Dendritic cell treated with granulocyte-macrophage colony-stimulating factor and Interleukin-4, amounts not matched to agents 40 ng/mL and 50 ng/mL, for 4 days (primary cell): ENCODE measurements at regions not wholly inside any gene's neighbourhood (a gene's known extent, or its start where the extent isn't known, plus 50 kb on each side); places are given as distances from the start of the nearest gene placed in this dataset.
"Not testable (repeated sequence)": the region's sequence is repeated elsewhere in the genome, so short reads cannot be mapped to it uniquely, and the experiment has no call there.

ENCODE experiments used
- H3K27ac Mint-ChIP-seq: one replicate; pipeline ENCODE4 v1.8.0; 2022; ENCODE audit warnings: mild to moderate bottlenecking, mixed read lengths
- H3K27me3 Mint-ChIP-seq: one replicate; pipeline ENCODE4 v1.8.0; 2022; ENCODE audit warnings: mild to moderate bottlenecking, mixed read lengths
- H3K36me3 Mint-ChIP-seq: one replicate; pipeline ENCODE4 v1.8.0; 2022; ENCODE audit warnings: low read depth, mixed read lengths
- H3K4me1 Mint-ChIP-seq: one replicate; pipeline ENCODE4 v1.8.0; 2022; ENCODE audit warnings: low read depth, mixed read lengths
- H3K4me3 Mint-ChIP-seq: one replicate; pipeline ENCODE4 v1.8.0; 2022; ENCODE audit warnings: mild to moderate bottlenecking, moderate library complexity, mixed read lengths
- H3K9me3 Mint-ChIP-seq: one replicate; pipeline ENCODE4 v1.8.0; 2022; ENCODE audit warnings: mixed read lengths
- intact Hi-C: fragments of 100-400 bp; cut with micrococcal nuclease; formaldehyde crosslinking; loops from one replicate; pipeline ENCODE4 v1.15.0; 2022

- Mint-ChIP-seq H3K27me3 (no peaks in the 10 kb centered on the region), H3K4me1 (no peaks in the 10 kb centered on the region), H3K27ac (no peak overlapping the region), H3K9me3 (no peaks in the 10 kb centered on the region), H3K36me3 (no peaks in the 10 kb centered on the region), H3K4me3 (no peak overlapping the region)
- intact Hi-C loops = no loop called here
These were observed 256.2 kb upstream of the IRAK1BP1 start for GRCh38 chr6:78611102-78611620.

- intact Hi-C loops = no loop called here
- Mint-ChIP-seq H3K27me3 (no peaks in the 10 kb centered on the region), H3K4me3 (no peak overlapping the region)
These were observed 255.4 kb upstream of the IRAK1BP1 start for GRCh38 chr6:78611886-78612480.

GRCh38 chr6:78614961-78615360 lies 252.4 kb upstream of the IRAK1BP1 start:
- no peaks in the 10 kb centered on the region for H3K9me3 Mint-ChIP-seq
- intact Hi-C loops = no loop called here
- H3K4me1 Mint-ChIP-seq = no peaks in the 10 kb centered on the region
- H3K36me3 Mint-ChIP-seq = no peaks in the 10 kb centered on the region
- H3K4me3 Mint-ChIP-seq = no peak overlapping the region
- no peaks in the 10 kb centered on the region for H3K27me3 Mint-ChIP-seq
- H3K27ac Mint-ChIP-seq = no peak overlapping the region

More at GRCh38 chr6:78611886-78612480, 255.4 kb upstream of the IRAK1BP1 start:
- no peaks in the 10 kb centered on the region for H3K9me3 Mint-ChIP-seq
- H3K36me3 Mint-ChIP-seq = no peaks in the 10 kb centered on the region
- no peaks in the 10 kb centered on the region for H3K4me1 Mint-ChIP-seq
- no peak overlapping the region for H3K27ac Mint-ChIP-seq

GRCh38 chr6:78615430-78615904 lies 251.9 kb upstream of the IRAK1BP1 start:
- intact Hi-C loops = no loop called here
- H3K36me3 Mint-ChIP-seq = no peaks in the 10 kb centered on the region
- no peaks in the 10 kb centered on the region for H3K27me3 Mint-ChIP-seq
- H3K4me3 Mint-ChIP-seq = no peak overlapping the region
- H3K9me3 Mint-ChIP-seq = no peaks in the 10 kb centered on the region
- no peak overlapping the region for H3K27ac Mint-ChIP-seq
- H3K4me1 Mint-ChIP-seq = no peaks in the 10 kb centered on the region

GRCh38 chr6:78618970-78619369 lies 248.4 kb upstream of the IRAK1BP1 start:
- no peak overlapping the region for H3K4me3 Mint-ChIP-seq
- no peaks in the 10 kb centered on the region for H3K9me3 Mint-ChIP-seq
- intact Hi-C loops = no loop called here

GRCh38 chr6:78623554-78623953 lies 243.8 kb upstream of the IRAK1BP1 start:
- no peaks in the 10 kb centered on the region for H3K27me3 Mint-ChIP-seq
- no peak overlapping the region for H3K4me3 Mint-ChIP-seq
- H3K9me3 Mint-ChIP-seq = no peaks in the 10 kb centered on the region
- H3K4me1 Mint-ChIP-seq = no peaks in the 10 kb centered on the region
- no peak overlapping the region for H3K27ac Mint-ChIP-seq
- H3K36me3 Mint-ChIP-seq = no peaks in the 10 kb centered on the region
- intact Hi-C loops = no loop called here

More at GRCh38 chr6:78618970-78619369, 248.4 kb upstream of the IRAK1BP1 start:
- Mint-ChIP-seq H3K27me3 (no peaks in the 10 kb centered on the region), H3K27ac (no peak overlapping the region), H3K36me3 (no peaks in the 10 kb centered on the region), H3K4me1 (no peaks in the 10 kb centered on the region)

GRCh38 chr6:78629154-78629721 lies 238.1 kb upstream of the IRAK1BP1 start:
- no peak overlapping the region for H3K27ac Mint-ChIP-seq
- no peak overlapping the region for H3K4me3 Mint-ChIP-seq
- no peaks in the 10 kb centered on the region for H3K36me3 Mint-ChIP-seq
- intact Hi-C loops = no loop called here
- no peaks in the 10 kb centered on the region for H3K9me3 Mint-ChIP-seq
- no peaks in the 10 kb centered on the region for H3K4me1 Mint-ChIP-seq
- peaks cover 12% of the 10 kb centered on the region for H3K27me3 Mint-ChIP-seq

- intact Hi-C loops = no loop called here
- Mint-ChIP-seq H3K4me1 (no peaks in the 10 kb centered on the region), H3K27me3 (peaks cover 12% of the 10 kb centered on the region), H3K27ac (no peak overlapping the region), H3K9me3 (no peaks in the 10 kb centered on the region), H3K4me3 (no peak overlapping the region), H3K36me3 (no peaks in the 10 kb centered on the region)
These were observed 237.5 kb upstream of the IRAK1BP1 start for GRCh38 chr6:78629836-78630235.

- peaks cover 12% of the 10 kb centered on the region for H3K27me3 Mint-ChIP-seq
- no peaks in the 10 kb centered on the region for H3K36me3 Mint-ChIP-seq
- H3K4me3 Mint-ChIP-seq = no peak overlapping the region
- no peak overlapping the region for H3K27ac Mint-ChIP-seq
- H3K4me1 Mint-ChIP-seq = no peaks in the 10 kb centered on the region
- intact Hi-C loops = no loop called here
- H3K9me3 Mint-ChIP-seq = no peaks in the 10 kb centered on the region
These were observed 235.4 kb upstream of the IRAK1BP1 start for GRCh38 chr6:78631976-78632375.

GRCh38 chr6:78639111-78640110 lies 227.9 kb upstream of the IRAK1BP1 start:
- Mint-ChIP-seq H3K36me3 (no peaks in the 10 kb centered on the region), H3K9me3 (peaks cover 9% of the 10 kb centered on the region), H3K4me3 (no peak overlapping the region), H3K27me3 (no peaks in the 10 kb centered on the region), H3K4me1 (no peaks in the 10 kb centered on the region), H3K27ac (no peak overlapping the region)
- intact Hi-C loops = no loop called here

- H3K36me3 Mint-ChIP-seq, H3K27ac Mint-ChIP-seq, H3K4me3 Mint-ChIP-seq, H3K4me1 Mint-ChIP-seq, H3K27me3 Mint-ChIP-seq, intact Hi-C loops: not testable (repeated sequence)
- peaks cover 37% of the 10 kb centered on the region for H3K9me3 Mint-ChIP-seq
These were observed 223.4 kb upstream of the IRAK1BP1 start for GRCh38 chr6:78643976-78644375.

- H3K9me3 Mint-ChIP-seq = peaks cover 49% of the 10 kb centered on the region
- H3K27ac Mint-ChIP-seq = not testable (repeated sequence)
These were observed 220.6 kb upstream of the IRAK1BP1 start for GRCh38 chr6:78646542-78647415.

GRCh38 chr6:78665819-78666218 lies 201.5 kb upstream of the IRAK1BP1 start:
- H3K4me1 Mint-ChIP-seq, H3K4me3 Mint-ChIP-seq, intact Hi-C loops, H3K27ac Mint-ChIP-seq, H3K9me3 Mint-ChIP-seq, H3K27me3 Mint-ChIP-seq, H3K36me3 Mint-ChIP-seq: not testable (repeated sequence)

More at GRCh38 chr6:78646542-78647415, 220.6 kb upstream of the IRAK1BP1 start:
- H3K27me3 Mint-ChIP-seq, H3K4me1 Mint-ChIP-seq, H3K4me3 Mint-ChIP-seq, H3K36me3 Mint-ChIP-seq, intact Hi-C loops: not testable (repeated sequence)
